ENCODE measurements at regions not wholly inside any gene's neighbourhood (a gene's known extent, or its start where the extent isn't known, plus 50 kb on each side); places are given as distances from the start of the nearest gene placed in this dataset.

GRCh38 chr2:147792966-147793617, 51.7 kb upstream of the ACVR2A start:
- DNase-seq (ENCODE audit: low read depth) = no peak

DNA sequence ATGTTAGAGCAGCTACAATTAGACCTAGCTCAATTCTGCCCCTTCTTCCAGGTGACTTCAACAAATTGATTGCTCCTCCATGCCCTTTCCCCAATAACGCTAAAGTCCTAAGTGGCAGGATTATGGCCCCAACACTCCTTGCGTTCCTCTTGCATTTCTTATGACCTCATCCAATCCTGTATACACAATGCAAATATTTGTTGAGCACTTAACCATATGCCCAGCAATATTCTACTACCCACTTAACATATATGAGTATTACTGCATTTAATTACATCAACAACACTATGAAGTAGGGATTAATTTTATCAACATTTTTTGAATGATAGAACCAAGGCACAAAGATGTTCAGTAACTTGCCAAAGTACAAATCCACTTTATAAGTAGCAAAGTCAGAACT, 54.2 kb upstream of the ACVR2A start:
- DNase-seq (ENCODE audit: low read depth) = no peak

- DNase-seq (ENCODE audit: low read depth) = no peak
These were observed 55.1 kb upstream of the ACVR2A start for GRCh38 chr2:147789720-147790119.

DNA sequence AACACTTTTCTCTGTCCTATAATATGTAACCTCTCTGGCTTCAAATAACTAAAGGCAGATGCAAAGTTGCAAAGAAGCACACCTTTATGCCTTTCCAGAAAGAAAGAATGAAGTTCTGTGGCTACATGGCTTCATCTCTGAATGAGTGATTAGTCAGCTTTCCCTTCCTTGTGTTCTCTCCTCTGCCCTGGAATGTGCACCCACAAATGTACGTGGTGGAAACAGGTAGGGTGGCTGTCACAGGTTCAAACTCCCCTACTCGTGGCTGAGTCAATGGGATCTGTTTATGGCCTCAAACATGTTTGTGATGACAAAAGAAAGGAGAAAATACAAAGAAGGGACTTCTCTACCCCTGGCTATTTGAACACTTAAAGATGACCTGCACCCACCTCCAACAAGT, 55.5 kb upstream of the ACVR2A start:
- DNase-seq (ENCODE audit: low read depth) = no peak

DNA sequence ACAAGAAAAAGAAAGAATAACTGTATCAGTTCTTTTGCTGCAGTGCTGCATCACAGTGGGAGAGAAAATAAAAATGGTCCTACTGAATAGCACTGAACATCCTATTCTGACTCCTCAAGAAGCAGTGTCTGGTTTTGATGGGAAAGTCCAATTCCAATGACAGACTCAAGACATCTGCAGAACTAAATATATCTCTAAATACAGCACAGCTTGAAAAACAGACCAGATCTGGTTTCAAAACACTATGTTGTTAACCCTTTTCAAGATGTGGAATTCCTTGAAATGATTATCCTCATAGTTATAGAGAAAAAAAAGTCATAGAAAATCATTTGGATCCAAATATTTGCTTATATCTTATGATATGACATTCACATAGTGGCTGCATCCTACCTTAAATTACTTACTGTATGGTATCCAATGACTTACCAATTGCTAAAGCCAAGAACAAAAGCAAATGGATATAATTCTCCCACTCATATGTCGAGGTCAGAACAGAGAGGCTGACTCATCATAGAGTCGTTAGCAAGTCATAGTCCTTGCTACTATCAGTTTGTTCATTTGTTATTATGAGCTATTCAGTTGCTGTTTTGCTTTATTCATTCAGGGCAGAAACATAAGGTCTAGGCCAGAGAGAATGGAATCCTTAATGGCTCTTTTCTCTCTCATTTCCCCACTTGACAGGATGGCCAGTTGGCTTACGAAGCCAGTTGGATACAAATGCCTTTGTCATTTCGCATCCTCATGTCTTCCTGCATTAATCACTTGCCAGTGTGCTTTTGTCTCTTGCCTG, 62.5 kb upstream of the ACVR2A start:
- no peak for DNase-seq (ENCODE audit: low read depth)

- DNase-seq (ENCODE audit: low read depth) = no peak
These were observed 65.4 kb upstream of the ACVR2A start for GRCh38 chr2:147779440-147779839.

DNA sequence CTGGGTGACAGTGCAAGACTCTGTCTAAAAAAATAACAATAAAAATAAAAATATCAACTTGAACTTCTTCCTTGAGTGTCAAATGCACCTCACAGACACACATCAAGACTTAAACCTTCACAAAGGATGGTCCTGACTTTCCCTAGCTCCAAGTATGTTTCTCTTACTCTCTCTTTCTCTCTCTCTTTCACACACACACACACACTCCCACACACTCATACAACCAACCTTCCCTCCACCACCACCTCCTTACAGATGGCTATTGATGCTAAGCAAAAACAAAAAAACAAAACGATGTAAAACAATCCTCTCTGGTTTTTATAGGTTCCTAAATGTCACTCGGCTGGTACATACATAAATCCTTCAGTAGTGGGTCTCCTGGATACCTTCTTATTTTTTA, 67.4 kb upstream of the ACVR2A start:
- DNase-seq (ENCODE audit: low read depth) = no peak

DNA sequence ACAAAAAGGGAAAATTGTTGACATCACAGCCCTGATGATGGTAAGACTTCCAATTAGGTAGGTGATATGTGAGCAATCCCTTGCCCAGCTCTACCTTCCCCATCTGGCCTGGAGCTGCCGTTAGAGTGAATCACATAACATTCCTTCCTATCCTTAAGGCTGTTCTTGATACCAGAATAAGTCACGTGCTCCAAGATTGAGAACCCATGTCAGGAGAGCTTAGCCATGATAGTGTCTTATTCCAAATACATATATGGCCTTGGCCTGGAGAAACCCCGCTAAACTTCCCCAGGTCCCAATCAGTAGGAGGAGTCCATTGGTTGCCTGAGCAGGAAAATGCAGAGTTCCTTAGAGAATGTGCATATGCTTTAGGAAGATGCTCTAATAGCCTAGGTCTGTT, 70.0 kb upstream of the ACVR2A start:
- no peak for DNase-seq (ENCODE audit: low read depth)

DNA sequence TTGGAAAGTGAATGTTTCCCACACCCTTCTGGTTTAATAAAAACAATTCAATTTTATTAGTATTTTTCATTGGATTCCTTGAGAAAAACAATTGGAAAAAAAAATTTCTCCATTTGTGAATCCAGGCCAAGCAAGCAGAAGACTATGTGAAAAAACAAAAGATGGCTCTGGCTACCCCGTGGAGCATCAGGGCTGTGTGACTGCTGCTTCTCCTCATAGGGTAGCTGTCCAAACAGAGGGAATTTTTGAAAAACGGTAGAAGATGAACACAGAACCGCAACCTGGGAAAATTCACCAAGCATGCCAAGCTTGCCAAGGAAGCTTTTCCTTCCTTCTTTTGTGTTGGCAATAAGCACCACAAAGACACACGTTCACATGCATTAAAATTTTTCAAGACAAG, 71.3 kb upstream of the ACVR2A start:
- DNase-seq (ENCODE audit: low read depth) = no peak

DNA sequence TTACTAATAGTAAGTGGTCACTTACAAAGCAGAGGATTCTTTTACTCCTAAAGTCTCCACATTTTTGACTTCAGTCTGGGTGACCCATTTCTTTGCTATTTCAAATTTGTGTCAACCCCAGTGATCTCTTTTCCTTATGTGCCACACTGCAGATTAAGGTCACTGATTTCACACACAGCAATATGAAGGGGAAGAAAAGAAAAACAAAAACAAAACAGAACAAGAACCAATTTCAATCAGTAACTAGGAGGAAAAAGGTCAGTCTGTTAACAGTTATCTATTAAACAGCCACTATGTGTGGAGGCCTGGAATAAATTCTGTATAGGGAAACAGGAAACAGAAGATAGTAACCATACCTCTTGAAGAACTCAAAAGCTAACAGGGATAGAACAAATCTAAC, 72.0 kb upstream of the ACVR2A start:
- no peak for DNase-seq (ENCODE audit: low read depth)

- DNase-seq (ENCODE audit: low read depth) = no peak
These were observed 81.0 kb upstream of the ACVR2A start for GRCh38 chr2:147763861-147764260.

- no peak for DNase-seq (ENCODE audit: low read depth)
These were observed 83.8 kb upstream of the ACVR2A start for GRCh38 chr2:147760984-147761383.

DNA sequence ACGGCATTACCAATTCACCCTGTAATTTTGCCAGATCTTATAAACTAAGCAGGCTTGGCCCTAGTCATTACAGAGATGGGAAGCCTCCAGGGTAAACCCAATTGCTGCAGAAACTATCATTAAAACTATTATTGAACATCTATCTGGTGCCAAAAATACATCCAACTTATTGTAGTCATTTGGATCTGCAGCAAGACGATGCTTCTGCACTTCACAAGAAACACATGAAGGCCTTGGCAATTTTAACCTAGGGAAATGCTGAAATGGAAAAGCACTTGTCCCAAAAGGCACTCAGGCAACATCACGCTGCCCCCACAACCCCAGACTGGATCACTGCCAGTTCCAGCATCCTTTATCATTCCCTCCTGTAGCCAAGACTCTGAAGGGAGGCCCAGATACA, 85.3 kb upstream of the ACVR2A start:
- no peak for DNase-seq (ENCODE audit: low read depth)

DNA sequence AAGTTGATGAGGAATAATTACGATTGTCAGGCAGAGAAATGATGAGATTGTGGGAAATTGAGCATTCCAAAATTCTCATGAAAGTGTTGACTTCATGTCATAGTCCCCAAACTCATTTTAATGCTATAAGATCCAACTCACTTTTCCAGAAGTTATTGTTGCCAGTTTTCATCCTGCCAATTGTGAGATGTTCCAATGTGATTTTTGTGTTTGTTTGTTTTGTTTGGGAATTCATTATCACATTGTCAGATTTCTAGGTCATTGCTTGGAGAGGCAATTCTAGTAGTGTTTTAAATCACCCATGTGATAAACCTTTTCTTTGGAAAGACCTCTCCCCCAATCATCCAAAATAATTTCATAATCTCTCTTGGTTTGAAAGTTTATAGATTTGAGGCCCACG, 86.0 kb upstream of the ACVR2A start:
- no peak for DNase-seq (ENCODE audit: low read depth)

GRCh38 chr2:147756069-147756468, 88.8 kb upstream of the ACVR2A start:
- DNase-seq (ENCODE audit: low read depth) = no peak

GRCh38 chr2:147740211-147740927, 104.5 kb upstream of the ACVR2A start:
- no peak for DNase-seq (ENCODE audit: low read depth)

DNA sequence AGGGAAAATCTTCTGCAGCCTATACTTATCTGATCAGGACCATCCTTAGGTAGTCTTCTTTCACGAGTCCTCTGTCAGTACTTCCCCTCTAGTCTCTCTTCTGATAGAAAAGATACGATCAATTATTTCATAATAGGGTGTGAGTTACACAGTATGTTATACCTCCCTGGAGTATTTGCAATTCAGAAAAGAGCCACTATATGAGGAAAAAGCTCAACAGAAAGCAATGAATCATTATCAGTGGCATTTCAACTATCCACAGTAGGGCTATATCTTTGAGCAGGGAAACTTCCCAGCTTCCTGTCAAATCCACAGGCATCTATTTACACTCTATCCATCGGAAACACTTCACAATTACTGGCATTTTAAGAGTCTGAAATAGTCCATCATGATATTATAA, 105.3 kb upstream of the ACVR2A start:
- no peak for DNase-seq (ENCODE audit: low read depth)

DNA sequence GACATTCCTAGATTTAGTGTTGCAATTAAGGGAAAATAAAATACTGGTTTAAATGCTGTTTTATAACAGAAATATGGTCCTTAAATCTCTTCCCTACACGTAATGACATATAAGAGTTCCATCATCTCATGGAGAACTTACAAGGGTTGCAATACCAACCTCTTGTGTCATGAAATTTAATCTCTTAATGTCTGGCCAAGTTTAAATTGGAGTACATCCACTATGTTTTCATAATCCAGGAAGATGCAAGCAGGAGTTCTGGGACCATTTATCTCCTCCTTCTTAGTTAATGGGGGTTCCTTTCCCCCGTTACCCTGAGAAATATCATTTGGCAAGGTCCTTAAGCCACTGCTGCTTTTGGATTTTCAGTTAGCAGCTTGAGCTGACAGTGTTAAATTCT, 126.0 kb upstream of the ACVR2A start:
- no peak for DNase-seq (ENCODE audit: low read depth)

- DNase-seq (ENCODE audit: low read depth) = no peak
These were observed 127.9 kb upstream of the ACVR2A start for GRCh38 chr2:147716906-147717305.

GRCh38 chr2:147715807-147716206, 129.0 kb upstream of the ACVR2A start:
- DNase-seq (ENCODE audit: low read depth) = no peak

GRCh38 chr2:147714582-147714981, 130.2 kb upstream of the ACVR2A start:
- DNase-seq (ENCODE audit: low read depth) = no peak

GRCh38 chr2:147713349-147713748, 131.5 kb upstream of the ACVR2A start:
- no peak for DNase-seq (ENCODE audit: low read depth)

DNA sequence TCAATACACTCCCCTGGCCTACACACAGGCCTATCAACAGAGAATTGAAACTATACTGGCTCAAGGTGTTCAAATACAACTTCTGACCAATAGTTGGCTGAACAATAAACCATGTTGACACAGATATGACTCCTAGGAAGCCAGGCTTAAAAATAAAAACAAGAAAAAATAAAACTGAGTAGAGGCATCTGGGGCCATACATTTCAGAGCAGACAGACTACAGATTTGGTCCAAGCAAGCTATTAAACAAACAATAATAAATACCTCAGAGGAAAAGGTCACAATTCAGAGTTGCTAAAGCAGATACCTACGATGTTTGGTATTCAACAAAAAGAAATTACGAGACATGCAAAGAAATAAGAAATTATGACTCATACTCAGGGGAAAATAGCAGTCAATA, 132.8 kb upstream of the ACVR2A start:
- no peak for DNase-seq (ENCODE audit: low read depth)
